Omental fat pad (tissue), 3 donors: ENCODE measurements at regions not wholly inside any gene's neighbourhood (a gene's known extent, or its start where the extent isn't known, plus 50 kb on each side); places are given as distances from the start of the nearest gene placed in this dataset.

Experiments used
- ATAC-seq: fragments of 150-250 bp; one replicate; pipeline ENCODE4 v1.9.1; 2016; ENCODE audit warnings: mild to moderate bottlenecking, moderate library complexity; ENCODE audit not compliant: low FRiP score
- DNase-seq: peaks from one replicate; pipeline ENCODE4 v3.0.0-alpha.2; 2019; ENCODE audit warnings: low spot score
- CTCF ChIP-seq, 3 donors: fragments of 450-650 bp; IDR thresholded peaks; one replicate each; pipeline ENCODE4 v1.5.1; 2016 to 2017; ENCODE audit warnings: antibody characterized with exemption in 3 of 3, mild to moderate bottlenecking in 3 of 3, moderate library complexity in 2 of 3

DNA sequence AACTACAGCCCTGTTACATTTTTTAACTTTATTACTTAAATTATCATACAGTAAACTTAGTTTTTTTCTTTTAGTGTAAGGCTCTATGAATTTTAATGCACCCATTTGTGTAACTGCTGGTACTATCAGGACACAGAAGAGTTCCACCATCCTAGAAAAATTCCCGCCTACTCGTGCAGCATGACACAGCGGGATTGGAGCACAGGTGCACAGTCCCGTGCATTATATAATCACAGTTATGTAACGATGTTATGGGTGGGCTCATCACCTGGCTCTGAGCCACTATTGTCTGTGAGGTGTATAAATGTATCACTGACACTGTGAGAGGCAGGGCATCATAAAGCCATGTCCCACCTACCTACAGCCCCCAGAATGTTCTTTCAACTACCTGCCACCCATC is 80.7 kb downstream of the DRD1 start:
- no peak for ATAC-seq
- TF ChIP-seq CTCF (IDR thresholded peaks at IDR 0.05) = no peak
- no peak for DNase-seq

- DNase-seq (no peak), ATAC-seq (no peak)
- TF ChIP-seq CTCF (IDR thresholded peaks at IDR 0.05) = no peak
These were observed 86.0 kb downstream of the DRD1 start for GRCh38 chr5:175357995-175358394.

DNA sequence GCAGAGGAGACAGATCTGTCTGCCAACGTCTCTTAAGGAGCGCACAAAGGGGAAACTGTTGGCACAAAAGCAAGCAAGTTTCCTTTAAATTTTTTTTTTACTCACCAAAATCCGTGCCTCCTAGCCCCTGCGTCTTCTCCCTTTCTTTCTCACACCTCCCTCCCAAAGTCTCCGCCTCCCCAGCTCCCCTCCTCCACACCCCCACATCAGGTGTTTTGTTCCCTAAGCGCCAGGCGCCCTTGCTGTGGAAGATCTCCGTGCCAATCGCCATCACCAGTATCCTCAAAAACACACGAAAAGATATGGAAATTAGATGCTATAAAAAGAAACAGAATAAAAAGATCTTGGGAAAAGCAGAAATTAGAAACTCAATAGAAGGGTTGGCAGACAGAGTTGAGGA is 87.6 kb downstream of the DRD1 start:
- DNase-seq (no peak), ATAC-seq (no peak)
- no peak for TF ChIP-seq CTCF (IDR thresholded peaks at IDR 0.05)

DNA sequence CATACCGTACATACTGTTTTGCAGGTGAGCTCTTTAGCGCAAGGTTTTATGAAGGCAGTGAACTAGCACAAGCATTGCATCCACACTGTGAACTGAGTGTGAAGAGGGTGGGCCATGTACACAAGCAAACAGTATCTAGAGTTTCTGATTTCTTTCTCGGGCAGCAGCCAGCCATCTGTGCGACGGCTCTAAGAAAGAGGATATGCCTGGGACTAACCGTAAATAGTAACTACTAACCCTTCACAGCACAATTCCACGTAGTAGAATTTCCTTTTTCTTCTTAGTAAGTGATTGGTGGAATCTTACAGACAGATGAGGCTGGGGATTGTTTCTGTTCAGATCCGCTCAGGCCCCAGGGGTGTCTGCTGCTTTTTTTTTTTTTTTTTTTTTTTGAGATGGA is 89.0 kb downstream of the DRD1 start:
- no peak for TF ChIP-seq CTCF (IDR thresholded peaks at IDR 0.05)
- DNase-seq (no peak), ATAC-seq (no peak)

DNA sequence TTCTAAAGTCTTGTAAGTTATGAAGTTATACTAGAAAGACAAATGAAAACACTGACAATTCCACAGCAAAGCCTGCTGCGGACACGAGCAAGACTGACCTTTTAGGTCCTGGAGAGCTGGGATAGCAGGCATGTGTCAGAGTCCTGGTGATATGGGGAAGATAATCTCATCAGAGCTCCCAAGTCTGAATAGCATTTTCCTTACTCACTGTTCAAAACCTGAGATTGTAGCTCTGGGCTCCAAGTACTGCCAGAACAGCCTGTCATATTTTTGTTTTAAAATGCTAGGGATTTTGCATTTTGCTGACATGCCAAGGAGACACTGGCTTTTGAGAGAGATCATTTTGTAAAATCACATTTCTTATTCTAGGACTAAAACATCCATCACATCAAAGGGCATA is 90.1 kb downstream of the DRD1 start:
- no peak for DNase-seq
- no peak for ATAC-seq
- TF ChIP-seq CTCF (IDR thresholded peaks at IDR 0.05) = no peak

DNA sequence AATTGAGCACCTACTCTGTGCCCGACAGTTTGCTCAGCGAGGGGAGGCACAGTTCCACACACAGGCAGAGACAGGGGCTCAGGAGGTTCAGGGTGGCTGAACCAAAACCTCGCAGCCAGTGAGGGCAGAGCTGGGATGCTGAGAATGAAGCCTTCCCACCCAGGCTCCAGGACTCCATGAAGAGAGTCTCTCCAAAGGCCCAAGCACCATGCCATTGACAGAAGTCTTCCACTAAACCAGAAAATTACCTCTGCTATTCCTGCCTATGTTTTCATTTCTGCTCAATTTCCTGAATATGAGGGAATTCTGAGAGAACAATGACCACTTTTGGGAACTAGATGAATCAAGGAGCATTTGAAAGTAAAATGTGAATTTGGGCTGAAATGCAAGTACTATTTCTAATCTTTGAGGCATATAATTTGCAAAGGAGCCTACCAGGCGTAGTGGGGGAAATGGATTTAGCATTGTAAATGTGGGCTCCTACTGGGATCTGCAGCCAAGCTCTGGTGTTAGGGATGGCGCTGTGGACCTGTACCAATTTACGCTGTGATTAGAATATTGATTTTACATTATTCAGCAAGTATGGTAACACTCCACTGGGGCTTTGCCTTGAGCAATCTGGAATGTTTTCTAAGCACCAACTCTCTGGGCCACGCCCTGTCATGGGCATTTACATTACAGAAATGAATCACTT is 91.9 kb downstream of the DRD1 start:
- ATAC-seq = no peak
- no peak for DNase-seq
- no peak for TF ChIP-seq CTCF (IDR thresholded peaks at IDR 0.05)

DNA sequence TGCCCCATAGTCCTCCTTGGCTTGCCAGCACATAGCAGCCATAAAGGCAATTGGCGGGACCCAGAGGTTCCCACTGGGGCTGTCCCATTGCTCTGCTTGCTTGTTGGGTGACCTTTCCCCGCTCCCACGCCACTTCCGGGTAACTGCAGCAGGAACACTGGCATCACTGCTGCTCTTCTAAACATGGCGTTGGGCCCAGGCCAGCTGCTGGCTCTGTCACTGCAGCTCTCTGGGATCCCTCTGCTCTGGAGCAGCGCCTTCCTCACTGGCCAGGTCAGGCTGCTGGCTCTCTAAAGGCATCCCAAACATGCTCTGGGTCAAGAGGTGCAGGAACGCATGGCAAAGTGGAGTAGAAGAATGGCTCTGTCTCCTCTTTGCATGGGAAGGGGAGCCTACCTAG is 92.9 kb downstream of the DRD1 start:
- TF ChIP-seq CTCF (IDR thresholded peaks at IDR 0.05) = no peak
- ATAC-seq = no peak
- no peak for DNase-seq
